IPS DF 6.9 (cell line): ENCODE measurements at regions not wholly inside any gene's neighbourhood (a gene's known extent, or its start where the extent isn't known, plus 50 kb on each side); places are given as distances from the start of the nearest gene placed in this dataset.

Source experiments
- DNase-seq: peaks from one replicate; pipeline ENCODE4 v3.0.0-alpha.2; 2013; ENCODE audit warnings: low read depth, low spot score
- H3K27ac ChIP-seq: one replicate; pipeline ENCODE4 v1.5.1; 2013; ENCODE audit warnings: low read length, control low read depth
- H3K27me3 ChIP-seq: 2 replicates; pipeline ENCODE4 v1.6.1; 2013; ENCODE audit warnings: mild to moderate bottlenecking, low read length; ENCODE audit not compliant: control insufficient read depth, insufficient read depth
- H3K36me3 ChIP-seq: 2 replicates; pipeline ENCODE4 v1.6.1; 2013; ENCODE audit warnings: low read length; ENCODE audit not compliant: control insufficient read depth, insufficient read depth
- H3K4me1 ChIP-seq: 2 replicates; pipeline ENCODE4 v1.6.1; 2013; ENCODE audit warnings: low read length; ENCODE audit not compliant: control insufficient read depth, insufficient read depth
- H3K4me3 ChIP-seq: 2 replicates; pipeline ENCODE4 v1.5.1; 2013; ENCODE audit warnings: mild to moderate bottlenecking, low read length
- H3K9me3 ChIP-seq: 2 replicates; pipeline ENCODE4 v1.6.1; 2013; ENCODE audit warnings: low read length, inconsistent platforms; ENCODE audit not compliant: control insufficient read depth, insufficient read depth
- WGBS: extraction: QIAGEN DNeasy Blood & Tissue Kit; methylation state at CpG from one replicate; pipeline ENCODE4 v1.1.7; 2013; ENCODE audit warnings: mixed read lengths, missing lambda C conversion rate; ENCODE audit not compliant: insufficient read length, insufficient coverage; 5-methylcytosine and 5-hydroxymethylcytosine counted together

DNA sequence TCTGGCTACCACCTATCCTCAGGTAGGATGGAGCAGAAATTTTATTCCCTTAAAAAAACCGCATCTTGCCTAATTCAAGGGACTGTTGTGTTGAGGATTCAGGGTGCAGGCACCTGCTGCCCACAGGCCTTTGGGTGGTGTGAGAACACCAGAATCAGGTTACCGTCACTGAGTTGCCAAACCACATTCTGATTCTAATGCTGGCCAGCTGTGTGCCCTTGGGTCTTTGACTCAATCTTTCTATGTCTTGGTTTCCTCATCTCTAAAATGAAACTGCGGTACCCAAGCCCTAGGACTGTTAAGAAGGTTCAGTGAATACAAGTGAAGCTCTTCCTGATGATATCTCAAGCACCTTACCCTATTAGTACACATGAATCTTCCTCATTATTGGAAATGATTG is 827.3 kb downstream of the DHX35 start:
- Histone ChIP-seq H3K27ac (no peak overlapping the region), H3K36me3 (no peaks in the 10 kb centered on the region), H3K9me3 (no peaks in the 10 kb centered on the region), H3K4me3 (no peak overlapping the region), H3K27me3 (no peaks in the 10 kb centered on the region), H3K4me1 (no peaks in the 10 kb centered on the region)
- no CpG with 5 or more reads among the region's 3 CpGs for WGBS
- no peak for DNase-seq

DNA sequence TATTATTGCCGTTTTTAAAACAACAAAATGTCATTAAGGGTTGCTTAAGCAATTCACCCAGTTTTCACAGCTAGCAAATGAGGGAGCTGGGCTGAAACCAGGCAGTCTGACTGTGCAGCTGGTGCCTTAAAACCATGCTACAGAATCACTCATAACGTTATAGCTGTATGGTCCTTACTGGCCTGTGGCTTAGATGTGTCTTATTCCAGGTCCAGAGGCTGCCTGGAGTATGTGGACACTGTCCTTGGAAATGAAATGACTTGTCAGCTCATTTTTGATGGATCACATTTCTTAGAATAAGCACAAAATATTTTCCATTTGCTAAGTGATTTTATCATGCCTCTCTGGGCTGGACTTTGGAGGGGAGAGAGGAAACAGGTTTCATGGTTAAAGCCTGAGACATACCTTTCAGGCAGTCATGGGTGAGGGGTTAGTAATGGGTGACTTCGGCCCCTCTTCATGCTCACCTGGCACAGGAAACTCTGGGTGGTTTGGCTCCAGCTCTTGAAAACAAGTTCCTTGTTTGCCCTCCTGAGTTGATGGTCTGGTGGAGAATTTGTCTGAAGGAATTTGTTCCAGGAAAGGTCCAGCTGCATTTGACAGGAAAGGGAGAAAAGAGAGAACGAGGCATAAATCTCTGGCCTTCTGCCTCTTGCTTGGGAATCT is 823.2 kb downstream of the DHX35 start:
- Histone ChIP-seq H3K4me3 (no peak overlapping the region), H3K9me3 (no peaks in the 10 kb centered on the region), H3K27ac (no peak overlapping the region), H3K27me3 (no peaks in the 10 kb centered on the region), H3K36me3 (no peaks in the 10 kb centered on the region), H3K4me1 (no peaks in the 10 kb centered on the region)
- WGBS = no CpG with 5 or more reads among the region's 4 CpGs
- no peak for DNase-seq

- Histone ChIP-seq H3K4me3 (no peak overlapping the region), H3K27ac (no peak overlapping the region), H3K9me3 (no peaks in the 10 kb centered on the region), H3K36me3 (no peaks in the 10 kb centered on the region), H3K27me3 (no peaks in the 10 kb centered on the region), H3K4me1 (no peaks in the 10 kb centered on the region)
- no CpG with 5 or more reads among the region's 1 CpG for WGBS
- no peak for DNase-seq
Observed at GRCh38 chr20:39784693-39785092, 822.5 kb downstream of the DHX35 start.

- no peak overlapping the region for H3K27ac ChIP-seq
- H3K4me1 ChIP-seq = no peaks in the 10 kb centered on the region
- no peaks in the 10 kb centered on the region for H3K9me3 ChIP-seq
- no peaks in the 10 kb centered on the region for H3K36me3 ChIP-seq
- no peak overlapping the region for H3K4me3 ChIP-seq
- DNase-seq = no peak
- H3K27me3 ChIP-seq = no peaks in the 10 kb centered on the region
- WGBS = no CpG with 5 or more reads among the region's 5 CpGs
Observed at GRCh38 chr20:39778847-39779604, 816.9 kb downstream of the DHX35 start.

- H3K27ac ChIP-seq = no peak overlapping the region
- DNase-seq = no peak
- H3K27me3 ChIP-seq = no peaks in the 10 kb centered on the region
- WGBS = no CpG with 5 or more reads among the region's 2 CpGs
- H3K36me3 ChIP-seq = no peaks in the 10 kb centered on the region
- H3K9me3 ChIP-seq = no peaks in the 10 kb centered on the region
- H3K4me1 ChIP-seq = no peaks in the 10 kb centered on the region
- H3K4me3 ChIP-seq = no peak overlapping the region
Observed at GRCh38 chr20:39778431-39778830, 816.3 kb downstream of the DHX35 start.

DNA sequence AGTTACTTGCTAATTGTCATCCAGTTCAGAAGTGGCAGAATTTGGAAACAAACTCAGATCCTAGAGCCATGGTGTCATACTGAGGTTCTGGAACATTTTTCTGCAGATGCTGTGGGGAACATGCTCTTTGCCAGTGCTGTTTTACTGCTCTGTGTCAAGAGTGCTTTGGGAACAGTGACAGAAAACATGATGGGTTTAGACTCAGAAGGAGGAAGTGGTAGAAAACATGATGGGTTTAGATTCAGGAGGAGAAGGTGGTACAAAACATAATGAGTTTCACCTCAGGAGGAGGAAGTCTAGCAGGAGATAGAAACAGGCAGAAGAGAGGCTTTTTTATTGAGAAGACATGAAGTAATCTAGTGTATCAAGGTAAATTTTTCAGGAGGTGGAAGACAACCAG is 815.5 kb downstream of the DHX35 start:
- no peaks in the 10 kb centered on the region for H3K9me3 ChIP-seq
- no peaks in the 10 kb centered on the region for H3K27me3 ChIP-seq
- H3K27ac ChIP-seq = no peak overlapping the region
- no peaks in the 10 kb centered on the region for H3K36me3 ChIP-seq
- no peaks in the 10 kb centered on the region for H3K4me1 ChIP-seq
- no peak for DNase-seq
- H3K4me3 ChIP-seq = no peak overlapping the region

GRCh38 chr20:39775110-39775509 is 813.0 kb downstream of the DHX35 start:
- no CpG with 5 or more reads among the region's 3 CpGs for WGBS
- Histone ChIP-seq H3K27me3 (no peaks in the 10 kb centered on the region), H3K27ac (no peak overlapping the region), H3K9me3 (no peaks in the 10 kb centered on the region), H3K4me1 (no peaks in the 10 kb centered on the region), H3K4me3 (no peak overlapping the region), H3K36me3 (no peaks in the 10 kb centered on the region)
- no peak for DNase-seq

DNA sequence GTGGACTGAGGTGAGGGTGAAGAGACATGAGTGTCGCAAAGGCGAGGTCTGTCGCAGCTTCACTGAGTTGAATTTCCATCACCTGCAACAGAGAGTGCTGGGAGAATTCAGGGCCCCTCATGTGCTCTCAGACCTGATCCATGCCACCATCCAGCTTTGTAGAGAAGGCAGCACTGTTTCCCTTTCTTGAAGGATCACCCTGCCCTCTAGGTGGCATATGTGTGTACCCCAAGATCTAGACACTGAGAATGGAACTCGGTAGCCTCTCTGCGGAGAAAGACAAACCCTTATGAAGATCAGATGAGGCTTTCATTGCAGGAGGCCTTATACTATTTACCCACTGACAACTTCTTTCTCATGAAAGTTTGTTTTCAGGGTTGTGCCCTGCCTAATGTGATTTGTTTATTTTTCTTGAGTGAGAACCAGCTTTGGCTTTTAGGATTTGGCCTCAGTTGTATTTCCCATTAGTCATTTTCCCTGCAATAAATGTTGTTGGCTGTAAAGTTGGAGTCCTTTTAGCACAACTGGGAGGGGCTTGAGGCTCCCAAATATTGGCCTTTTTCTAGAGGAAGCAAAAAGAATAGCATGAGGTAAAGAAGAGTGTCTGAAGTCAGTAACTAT is 811.3 kb downstream of the DHX35 start:
- DNase-seq = no peak
- Histone ChIP-seq H3K36me3 (no peaks in the 10 kb centered on the region), H3K4me1 (no peaks in the 10 kb centered on the region), H3K9me3 (no peaks in the 10 kb centered on the region), H3K27ac (no peak overlapping the region), H3K4me3 (no peak overlapping the region), H3K27me3 (no peaks in the 10 kb centered on the region)
- no CpG with 5 or more reads among the region's 5 CpGs for WGBS

- Histone ChIP-seq H3K4me3 (no peak overlapping the region), H3K4me1 (no peaks in the 10 kb centered on the region), H3K9me3 (no peaks in the 10 kb centered on the region), H3K27ac (no peak overlapping the region), H3K27me3 (no peaks in the 10 kb centered on the region), H3K36me3 (no peaks in the 10 kb centered on the region)
- no peak for DNase-seq
- WGBS = no CpG with 5 or more reads among the region's 1 CpG
Observed at GRCh38 chr20:39767352-39767751, 805.2 kb downstream of the DHX35 start.

DNA sequence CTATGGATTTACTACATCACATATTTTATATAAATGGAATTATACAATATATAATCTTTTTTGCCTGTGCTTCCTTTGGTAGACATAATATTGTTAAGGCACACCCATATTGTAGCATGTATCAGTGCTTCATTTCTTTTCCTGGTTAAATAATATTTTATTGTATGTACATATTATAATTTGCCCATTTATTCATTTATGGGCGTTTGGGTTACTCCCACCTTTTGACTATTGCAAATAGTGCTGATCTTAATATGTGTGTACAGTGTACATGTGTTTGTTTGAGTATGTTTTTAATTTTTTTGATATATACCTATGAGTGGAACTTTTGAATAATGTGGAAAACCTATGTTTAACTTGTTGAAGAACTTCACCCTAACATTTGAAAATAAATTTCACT is 804.2 kb downstream of the DHX35 start:
- Histone ChIP-seq H3K36me3 (no peaks in the 10 kb centered on the region), H3K27ac (no peak overlapping the region), H3K27me3 (no peaks in the 10 kb centered on the region), H3K4me3 (no peak overlapping the region), H3K4me1 (no peaks in the 10 kb centered on the region), H3K9me3 (no peaks in the 10 kb centered on the region)
- no CpG with 5 or more reads among the region's 1 CpG for WGBS
- no peak for DNase-seq
